GM23248 (cell line): ENCODE measurements at regions not wholly inside any gene's neighbourhood (a gene's known extent, or its start where the extent isn't known, plus 50 kb on each side); places are given as distances from the start of the nearest gene placed in this dataset.

ENCODE experiments used
- EZH2 ChIP-seq: fragments of 200-600 bp; sonication (generic); IDR thresholded peaks from 2 replicates; pipeline ENCODE4 v1.6.1; 2018; ENCODE audit warnings: antibody characterized with exemption, mild to moderate bottlenecking; ENCODE audit not compliant: insufficient read depth, poor library complexity, severe bottlenecking
- EZH2phosphoT487 ChIP-seq: fragments of 200-600 bp; sonication (generic); IDR thresholded peaks from 2 replicates; pipeline ENCODE4 v1.6.1; 2018; ENCODE audit warnings: antibody characterized with exemption, moderate library complexity, mild to moderate bottlenecking, low read depth; ENCODE audit not compliant: insufficient read depth

DNA sequence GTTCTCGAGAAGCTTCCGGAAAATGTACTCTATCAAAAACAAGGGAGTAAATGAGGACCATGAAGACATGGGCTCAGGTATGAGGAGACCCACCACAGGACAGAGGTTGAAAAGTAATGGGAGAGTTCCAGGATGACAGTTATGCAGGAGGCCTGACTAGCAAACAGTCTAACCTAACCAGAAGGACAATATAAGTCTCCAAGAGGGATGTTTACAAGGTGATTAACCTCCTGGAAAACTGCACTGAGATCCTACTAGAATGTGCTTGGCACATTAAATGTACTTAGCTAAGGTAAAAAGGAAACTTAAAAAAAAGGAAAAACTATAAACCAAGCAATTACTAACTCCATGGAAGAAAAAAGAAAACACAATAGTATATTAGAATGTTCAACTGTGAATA lies 258.3 kb downstream of the KLF5 start:
- TF ChIP-seq EZH2phosphoT487 (no peak), EZH2 (no peak)
